ENCODE measurements at regions not wholly inside any gene's neighbourhood (a gene's known extent, or its start where the extent isn't known, plus 50 kb on each side); places are given as distances from the start of the nearest gene placed in this dataset. TPM values are rescaled to one million over a fixed set of nuclear protein-coding genes. Genes with fewer than 3 reads are reported as not detected.

DNA sequence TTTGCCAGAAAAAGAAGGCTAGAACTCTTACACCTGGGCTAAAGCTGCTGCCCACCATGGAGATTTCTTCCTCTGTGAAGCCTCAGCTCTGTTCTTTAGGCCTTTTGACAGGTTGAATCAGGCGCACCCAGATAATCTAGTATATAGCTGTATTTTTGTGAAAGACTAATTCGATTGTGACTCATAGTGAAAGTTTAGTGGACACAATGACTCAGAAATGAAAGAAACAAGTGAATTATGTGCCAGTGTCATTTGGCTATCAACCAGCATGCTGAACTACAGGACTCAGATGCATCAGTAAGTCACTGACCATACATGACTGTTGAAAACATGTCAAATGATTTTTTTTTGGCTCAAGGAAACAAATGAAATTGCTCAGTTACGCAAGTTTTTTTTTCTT, 425.4 kb downstream of the SLITRK2 start:
- no peak for DNase-seq
- TF ChIP-seq CTCF (IDR thresholded peaks at IDR 0.05), result no peak
- no peaks in the 10 kb centered on the region for H3K36me3 ChIP-seq

DNA sequence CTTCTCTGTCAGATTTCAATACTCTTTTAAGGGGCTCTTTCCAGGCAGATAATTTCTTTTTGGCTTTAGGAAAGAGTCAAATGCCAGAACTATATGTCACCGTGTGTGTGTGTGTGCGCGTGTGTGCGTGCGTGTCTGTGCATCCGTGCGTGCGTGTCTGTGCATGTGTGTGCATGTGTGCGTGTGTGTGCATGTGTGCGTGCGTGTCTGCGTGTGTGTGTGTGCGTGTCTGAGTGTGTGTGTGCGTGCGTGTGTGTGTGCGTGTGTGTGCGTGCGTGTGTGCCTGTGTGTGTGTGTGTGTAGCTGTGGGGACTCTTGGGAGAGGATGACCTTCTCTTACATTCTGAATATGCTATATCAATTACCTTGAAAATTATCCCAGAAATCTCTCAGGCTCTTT, 441.6 kb downstream of the SLITRK2 start:
- Histone ChIP-seq H3K27ac (no peak overlapping the region), H3K36me3 (no peaks in the 10 kb centered on the region), H3K27me3 (no peaks in the 10 kb centered on the region), H3K9ac (ENCODE audit: low read depth in 2 of 2, low read length in 2 of 2) (no peak overlapping the region), H3K9me3 (no peaks in the 10 kb centered on the region), H3K4me3 (no peak overlapping the region), H3K4me1 (no peaks in the 10 kb centered on the region)
- intact Hi-C loops (cut with DNase I), result no loop called here
- TF ChIP-seq CTCF (IDR thresholded peaks at IDR 0.05), result no peak
- no peak for DNase-seq

More for the DNA sequence above, 425.4 kb downstream of the SLITRK2 start:
- H3K27me3 ChIP-seq, result no peaks in the 10 kb centered on the region
- no peaks in the 10 kb centered on the region for H3K9me3 ChIP-seq
- no peak overlapping the region for H3K27ac ChIP-seq
- H3K4me1 ChIP-seq, result no peaks in the 10 kb centered on the region
- H3K9ac ChIP-seq (ENCODE audit: low read depth in 2 of 2, low read length in 2 of 2), result no peak overlapping the region
- intact Hi-C loops (cut with DNase I), result no loop called here
- H3K4me3 ChIP-seq, result no peak overlapping the region

GRCh38 chrX:146264763-146265375, 447.2 kb downstream of the SLITRK2 start:
- Histone ChIP-seq H3K9ac (ENCODE audit: low read depth in 2 of 2, low read length in 2 of 2) (no peak overlapping the region), H3K4me1 (no peaks in the 10 kb centered on the region), H3K9me3 (no peaks in the 10 kb centered on the region), H3K36me3 (no peaks in the 10 kb centered on the region), H3K27ac (no peak overlapping the region), H3K4me3 (no peak overlapping the region), H3K27me3 (no peaks in the 10 kb centered on the region)
- intact Hi-C loops (cut with DNase I), result no loop called here
- no peak for DNase-seq
- no peak for TF ChIP-seq CTCF (IDR thresholded peaks at IDR 0.05)

- no peak overlapping the region for H3K4me3 ChIP-seq
- H3K27ac ChIP-seq, result no peak overlapping the region
- no peaks in the 10 kb centered on the region for H3K27me3 ChIP-seq
- intact Hi-C loops (cut with DNase I), result no loop called here
- DNase-seq, result no peak
- H3K36me3 ChIP-seq, result no peaks in the 10 kb centered on the region
- TF ChIP-seq CTCF (IDR thresholded peaks at IDR 0.05), result peak; percentile 13
- H3K9me3 ChIP-seq, result no peaks in the 10 kb centered on the region
- H3K9ac ChIP-seq (ENCODE audit: low read depth in 2 of 2, low read length in 2 of 2), result no peak overlapping the region
- H3K4me1 ChIP-seq, result no peaks in the 10 kb centered on the region
Observed at GRCh38 chrX:146278381-146278780, 460.8 kb downstream of the SLITRK2 start.

Small RNA genes in the stretch of these regions (microRNA-seq; reads per million reads assigned to microRNA genes)
- not detected for gene MIR888
- gene MIR890, result not detected
- not detected for gene MIR891A
- gene MIR891B, result not detected
- not detected for gene MIR892A
- gene MIR892B, result not detected
- gene MIR892C, result not detected
